Left lung (tissue), 4 donors: ENCODE measurements at regions not wholly inside any gene's neighbourhood (a gene's known extent, or its start where the extent isn't known, plus 50 kb on each side); places are given as distances from the start of the nearest gene placed in this dataset.
A peak's percentile ranks its signal among the peaks of the same experiment; 100 is the strongest.

Experiments
- ATAC-seq: fragments of 200-7000 bp; cut with Tn5 transposase; one replicate; pipeline ENCODE4 v1.9.1; 2020; ENCODE audit warnings: moderate library complexity
- DNase-seq, 4 donors: peaks; one replicate each; pipeline ENCODE4 v3.0.0-alpha.2; 2013 to 2020
- H3K27ac ChIP-seq, 2 donors: fragments of 200-600 bp; sonication (generic) in 1 of 2; one replicate each; pipeline versions ENCODE4 v1.5.0 to v1.8.0; 2020 to 2021
- H3K27me3 ChIP-seq, 2 donors: fragments of 200-600 bp; sonication (generic) in 1 of 2; one replicate each; pipeline versions ENCODE4 v1.5.0 to v1.8.0; 2020 to 2021
- H3K36me3 ChIP-seq, 2 donors: fragments of 200-600 bp; sonication (generic) in 1 of 2; one replicate each; pipeline versions ENCODE4 v1.5.0 to v1.8.0; 2020 to 2021
- H3K4me1 ChIP-seq, 2 donors: fragments of 200-600 bp; one replicate each; pipeline ENCODE4 v1.8.0; 2021
- H3K4me3 ChIP-seq, 2 donors: fragments of 200-600 bp; sonication (generic) in 1 of 2; one replicate each; pipeline versions ENCODE4 v1.5.0 to v1.8.0; 2020 to 2021; ENCODE audit warnings: mild to moderate bottlenecking in 1 of 2
- H3K9me3 ChIP-seq, 2 donors: fragments of 200-600 bp; sonication (generic) in 1 of 2; one replicate each; pipeline versions ENCODE4 v1.5.0 to v1.8.0; 2020 to 2021
- CTCF ChIP-seq, 2 donors: fragments of 200-600 bp; sonication (generic) in 1 of 2; IDR thresholded peaks; one replicate each; pipeline versions ENCODE4 v1.5.0 to v1.8.0; 2021; ENCODE audit warnings: antibody characterized with exemption in 2 of 2
- intact Hi-C, 2 donors: fragments of 100-400 bp; cut with DNase I; formaldehyde crosslinking; loops; one replicate each; pipeline versions ENCODE4 v1.11.2 to v1.14.2; 2022
- donor health status: DM: no; HTN: yes; CAD: no.
- donor health status: DM: no; HTN: no; CAD: no.

GRCh38 chr5:142455856-142456255, 131.0 kb upstream of the SPRY4 start:
- H3K4me3 ChIP-seq = no peak overlapping the region
- DNase-seq (no peak), ATAC-seq (no peak)
- no peaks in the 10 kb centered on the region for H3K36me3 ChIP-seq
- no peaks in the 10 kb centered on the region for H3K27me3 ChIP-seq
- peaks cover 0 to 3% of the 10 kb centered on the region in 2 donors for H3K9me3 ChIP-seq
- H3K27ac ChIP-seq = no peak overlapping the region
- intact Hi-C loops = no loop called here
- no peak for TF ChIP-seq CTCF (IDR thresholded peaks at IDR 0.05)
- no peaks in the 10 kb centered on the region for H3K4me1 ChIP-seq

GRCh38 chr5:142453932-142454331, 129.1 kb upstream of the SPRY4 start:
- no peak for DNase-seq
- peaks cover 0 to 1% of the 10 kb centered on the region in 2 donors for H3K9me3 ChIP-seq
- no peak overlapping the region for H3K4me3 ChIP-seq
- TF ChIP-seq CTCF (IDR thresholded peaks at IDR 0.05) = no peak
- H3K27ac ChIP-seq = no peak overlapping the region
- intact Hi-C loops = no loop called here
- ATAC-seq = no peak
- no peaks in the 10 kb centered on the region for H3K36me3 ChIP-seq
- H3K27me3 ChIP-seq = no peaks in the 10 kb centered on the region
- no peaks in the 10 kb centered on the region for H3K4me1 ChIP-seq

GRCh38 chr5:142450419-142450818, 125.6 kb upstream of the SPRY4 start:
- no peak for TF ChIP-seq CTCF (IDR thresholded peaks at IDR 0.05)
- Histone ChIP-seq H3K36me3 (no peaks in the 10 kb centered on the region), H3K27me3 (no peaks in the 10 kb centered on the region), H3K9me3 (no peaks in the 10 kb centered on the region), H3K4me1 (peaks cover 0 to 4% of the 10 kb centered on the region in 2 donors), H3K27ac (no peak overlapping the region), H3K4me3 (no peak overlapping the region)
- ATAC-seq (no peak), DNase-seq (no peak)
- intact Hi-C loops = no loop called here

- Histone ChIP-seq H3K36me3 (no peaks in the 10 kb centered on the region), H3K4me1 (peaks cover 0 to 4% of the 10 kb centered on the region in 2 donors), H3K9me3 (no peaks in the 10 kb centered on the region), H3K27ac (no peak overlapping the region), H3K4me3 (no peak overlapping the region), H3K27me3 (no peaks in the 10 kb centered on the region)
- intact Hi-C loops = no loop called here
- DNase-seq (no peak), ATAC-seq (no peak)
- no peak for TF ChIP-seq CTCF (IDR thresholded peaks at IDR 0.05)
Measured at GRCh38 chr5:142447887-142448286, 123.1 kb upstream of the SPRY4 start.

GRCh38 chr5:142446960-142447279, 122.1 kb upstream of the SPRY4 start:
- DNase-seq (no peak), ATAC-seq (no peak)
- peak overlapping the region in 1 of 2 donors; percentile 20 for H3K27ac ChIP-seq
- H3K4me3 ChIP-seq = no peak overlapping the region
- no peaks in the 10 kb centered on the region for H3K27me3 ChIP-seq
- no peak for TF ChIP-seq CTCF (IDR thresholded peaks at IDR 0.05)
- no peaks in the 10 kb centered on the region for H3K36me3 ChIP-seq
- intact Hi-C loops = no loop called here
- peaks cover 0 to 4% of the 10 kb centered on the region in 2 donors for H3K4me1 ChIP-seq
- no peaks in the 10 kb centered on the region for H3K9me3 ChIP-seq
